Stimulated activated effector memory CD8-positive, alpha-beta T cell treated with anti-CD3 and anti-CD28 coated beads, Interleukin-12 subunit alpha, Interleukin-12 subunit beta, amount 100 ng/mL, for 72 hours (primary cell): ENCODE measurements at regions not wholly inside any gene's neighbourhood (a gene's known extent, or its start where the extent isn't known, plus 50 kb on each side); places are given as distances from the start of the nearest gene placed in this dataset.

Source experiments
- ATAC-seq: fragments of 150-1000 bp; cut with Tn5 transposase; 2 replicates; pipeline ENCODE4 v1.10.0; 2021
- DNase-seq, 2 donors: peaks; one replicate each; pipeline ENCODE4 v3.0.0; 2021 to 2022; ENCODE audit warnings: low spot score in 2 of 2
- H3K27ac Mint-ChIP-seq: one replicate; pipeline ENCODE4 v1.8.0; 2022; ENCODE audit warnings: mild to moderate bottlenecking, mixed read lengths
- H3K36me3 Mint-ChIP-seq: one replicate; pipeline ENCODE4 v1.8.0; 2022; ENCODE audit warnings: mild to moderate bottlenecking, mixed read lengths
- H3K4me1 Mint-ChIP-seq: one replicate; pipeline ENCODE4 v1.8.0; 2022; ENCODE audit warnings: mixed read lengths
- H3K4me3 Mint-ChIP-seq: one replicate; pipeline ENCODE4 v1.8.0; 2022; ENCODE audit warnings: mild to moderate bottlenecking, mixed read lengths
- H3K9me3 Mint-ChIP-seq: one replicate; pipeline ENCODE4 v1.8.0; 2022; ENCODE audit warnings: mixed read lengths

GRCh38 chr6:14258695-14259593, 141.4 kb downstream of the CD83 start:
- H3K9me3 Mint-ChIP-seq: peaks cover 5% of the 10 kb centered on the region
- no peak overlapping the region for H3K27ac Mint-ChIP-seq
- DNase-seq: peak in 1 of 2 donors; percentile 30
- no peak for ATAC-seq
- no peaks in the 10 kb centered on the region for H3K36me3 Mint-ChIP-seq
- H3K4me3 Mint-ChIP-seq: no peak overlapping the region
- no peaks in the 10 kb centered on the region for H3K4me1 Mint-ChIP-seq

GRCh38 chr6:14259594-14260152, 142.1 kb downstream of the CD83 start:
- peak in 1 of 2 donors; percentile 39 for DNase-seq
- H3K27ac Mint-ChIP-seq: no peak overlapping the region
- no peak for ATAC-seq
- no peaks in the 10 kb centered on the region for H3K36me3 Mint-ChIP-seq
- H3K9me3 Mint-ChIP-seq: peaks cover 7% of the 10 kb centered on the region
- no peak overlapping the region for H3K4me3 Mint-ChIP-seq
- H3K4me1 Mint-ChIP-seq: no peaks in the 10 kb centered on the region

GRCh38 chr6:14260839-14261238, 143.3 kb downstream of the CD83 start:
- H3K27ac Mint-ChIP-seq: no peak overlapping the region
- ATAC-seq: no peak
- peaks cover 7% of the 10 kb centered on the region for H3K9me3 Mint-ChIP-seq
- H3K4me1 Mint-ChIP-seq: no peaks in the 10 kb centered on the region
- no peaks in the 10 kb centered on the region for H3K36me3 Mint-ChIP-seq
- DNase-seq: peak in 1 of 2 donors; percentile 25
- no peak overlapping the region for H3K4me3 Mint-ChIP-seq

GRCh38 chr6:14263881-14264424, 146.4 kb downstream of the CD83 start:
- no peaks in the 10 kb centered on the region for H3K36me3 Mint-ChIP-seq
- H3K9me3 Mint-ChIP-seq: peaks cover 7% of the 10 kb centered on the region
- no peak overlapping the region for H3K4me3 Mint-ChIP-seq
- H3K4me1 Mint-ChIP-seq: no peaks in the 10 kb centered on the region
- DNase-seq (peak in 1 of 2 donors; percentile 6), ATAC-seq (no peak)
- H3K27ac Mint-ChIP-seq: no peak overlapping the region

- Mint-ChIP-seq H3K9me3 (peaks cover 7% of the 10 kb centered on the region), H3K27ac (no peak overlapping the region), H3K4me1 (peaks cover 5% of the 10 kb centered on the region), H3K4me3 (no peak overlapping the region), H3K36me3 (no peaks in the 10 kb centered on the region)
- DNase-seq: no peak
- no peak for ATAC-seq
These were observed 147.8 kb downstream of the CD83 start for GRCh38 chr6:14265049-14266021.

GRCh38 chr6:14266266-14266665, 148.7 kb downstream of the CD83 start:
- H3K36me3 Mint-ChIP-seq: no peaks in the 10 kb centered on the region
- DNase-seq (no peak), ATAC-seq (no peak)
- no peak overlapping the region for H3K27ac Mint-ChIP-seq
- peaks cover 11% of the 10 kb centered on the region for H3K4me1 Mint-ChIP-seq
- H3K4me3 Mint-ChIP-seq: no peak overlapping the region
- peaks cover 2% of the 10 kb centered on the region for H3K9me3 Mint-ChIP-seq

- H3K27ac Mint-ChIP-seq: no peak overlapping the region
- ATAC-seq (no peak), DNase-seq (no peak)
- H3K9me3 Mint-ChIP-seq: peaks cover 2% of the 10 kb centered on the region
- H3K4me3 Mint-ChIP-seq: no peak overlapping the region
- H3K36me3 Mint-ChIP-seq: no peaks in the 10 kb centered on the region
- peaks cover 12% of the 10 kb centered on the region for H3K4me1 Mint-ChIP-seq
These were observed 150.5 kb downstream of the CD83 start for GRCh38 chr6:14267885-14268660.

GRCh38 chr6:14269436-14269835, 151.9 kb downstream of the CD83 start:
- H3K27ac Mint-ChIP-seq: no peak overlapping the region
- no peaks in the 10 kb centered on the region for H3K9me3 Mint-ChIP-seq
- no peak overlapping the region for H3K4me3 Mint-ChIP-seq
- peak in 1 of 2 donors; percentile 13 for DNase-seq
- no peaks in the 10 kb centered on the region for H3K36me3 Mint-ChIP-seq
- peaks cover 19% of the 10 kb centered on the region for H3K4me1 Mint-ChIP-seq
- ATAC-seq: no peak

GRCh38 chr6:14270142-14270893, 152.7 kb downstream of the CD83 start:
- Mint-ChIP-seq H3K27ac (no peak overlapping the region), H3K4me3 (no peak overlapping the region), H3K9me3 (no peaks in the 10 kb centered on the region), H3K4me1 (peaks cover 25% of the 10 kb centered on the region), H3K36me3 (no peaks in the 10 kb centered on the region)
- no peak for ATAC-seq
- DNase-seq: peak in 1 of 2 donors; percentile 12

GRCh38 chr6:14270925-14271788, 153.6 kb downstream of the CD83 start:
- Mint-ChIP-seq H3K4me1 (peaks cover 34% of the 10 kb centered on the region), H3K27ac (no peak overlapping the region), H3K4me3 (no peak overlapping the region), H3K36me3 (no peaks in the 10 kb centered on the region), H3K9me3 (no peaks in the 10 kb centered on the region)
- DNase-seq (peak in 1 of 2 donors; percentile 48), ATAC-seq (peak; percentile 81)

GRCh38 chr6:14271789-14272736, 154.5 kb downstream of the CD83 start:
- DNase-seq: no peak
- Mint-ChIP-seq H3K4me3 (no peak overlapping the region), H3K4me1 (peaks cover 43% of the 10 kb centered on the region)

GRCh38 chr6:14272737-14273085, 155.1 kb downstream of the CD83 start:
- Mint-ChIP-seq H3K27ac (no peak overlapping the region), H3K4me1 (peaks cover 49% of the 10 kb centered on the region), H3K9me3 (no peaks in the 10 kb centered on the region), H3K4me3 (no peak overlapping the region), H3K36me3 (no peaks in the 10 kb centered on the region)
- ATAC-seq (no peak), DNase-seq (no peak)

More at GRCh38 chr6:14271789-14272736, 154.5 kb downstream of the CD83 start:
- no peak for ATAC-seq
- Mint-ChIP-seq H3K9me3 (no peaks in the 10 kb centered on the region), H3K36me3 (no peaks in the 10 kb centered on the region), H3K27ac (no peak overlapping the region)
